WTC11 (cell line): ENCODE measurements at regions not wholly inside any gene's neighbourhood (a gene's known extent, or its start where the extent isn't known, plus 50 kb on each side); places are given as distances from the start of the nearest gene placed in this dataset.

Experiments used
- ARID4B ChIP-seq: sonication (generic); formaldehyde crosslinking; IDR thresholded peaks from 2 replicates; pipeline ENCODE4 v1.8.0; 2023; ENCODE audit warnings: missing genetic modification reagents, mild to moderate bottlenecking, borderline replicate concordance
- CTCF ChIP-seq: fragments of 200-600 bp; IDR thresholded peaks from 2 replicates; pipeline ENCODE4 v1.8.0; 2022; ENCODE audit warnings: antibody characterized with exemption
- TEAD4 ChIP-seq: sonication (generic); formaldehyde crosslinking; IDR thresholded peaks from 2 replicates; pipeline ENCODE4 v1.8.0; 2022; ENCODE audit warnings: mild to moderate bottlenecking, missing genetic modification reagents
- TP53 ChIP-seq: sonication (generic); formaldehyde crosslinking; IDR thresholded peaks from 2 replicates; pipeline ENCODE4 v1.8.1; 2023; ENCODE audit warnings: mild to moderate bottlenecking, missing genetic modification reagents

- TF ChIP-seq TP53 (CRISPR knock-in tag) (no peak), CTCF (no peak), TEAD4 (CRISPR knock-in tag) (no peak), ARID4B (no peak)
Observed at GRCh38 chr4:31026256-31026655, 306.1 kb downstream of the PCDH7 start.
